ENCODE measurements at regions not wholly inside any gene's neighbourhood (a gene's known extent, or its start where the extent isn't known, plus 50 kb on each side); places are given as distances from the start of the nearest gene placed in this dataset.

DNA sequence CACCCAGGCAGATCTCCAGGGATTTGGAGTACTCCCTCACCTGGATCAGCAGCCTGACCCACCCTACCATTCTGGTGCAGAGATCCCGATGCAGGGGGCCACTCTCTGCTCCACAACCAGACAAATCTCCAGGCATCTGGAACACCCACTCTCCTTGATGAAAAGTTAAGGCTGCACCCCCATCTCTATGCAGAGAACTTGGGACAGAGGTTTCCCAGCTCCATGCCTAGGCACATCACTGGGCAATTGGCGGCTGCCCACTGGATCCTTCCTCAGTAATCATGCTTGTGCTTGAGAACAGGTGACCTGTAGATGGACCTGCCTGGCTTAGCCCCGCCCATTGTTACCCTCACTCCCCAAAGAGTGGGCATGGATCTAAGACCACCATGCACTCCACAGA, 624.9 kb downstream of the CBLN2 start:
- H3K36me3 Mint-ChIP-seq (ENCODE audit: low read depth) = no peaks in the 10 kb centered on the region
- no peaks in the 10 kb centered on the region for H3K4me1 Mint-ChIP-seq
- no peaks in the 10 kb centered on the region for H3K27me3 Mint-ChIP-seq
- no peak overlapping the region for H3K27ac Mint-ChIP-seq
- DNase-seq = no peak
- peaks cover 7% of the 10 kb centered on the region for H3K9me3 Mint-ChIP-seq
- intact Hi-C loops (cut with micrococcal nuclease) = no loop called here
- H3K4me3 Mint-ChIP-seq = no peak overlapping the region

DNA sequence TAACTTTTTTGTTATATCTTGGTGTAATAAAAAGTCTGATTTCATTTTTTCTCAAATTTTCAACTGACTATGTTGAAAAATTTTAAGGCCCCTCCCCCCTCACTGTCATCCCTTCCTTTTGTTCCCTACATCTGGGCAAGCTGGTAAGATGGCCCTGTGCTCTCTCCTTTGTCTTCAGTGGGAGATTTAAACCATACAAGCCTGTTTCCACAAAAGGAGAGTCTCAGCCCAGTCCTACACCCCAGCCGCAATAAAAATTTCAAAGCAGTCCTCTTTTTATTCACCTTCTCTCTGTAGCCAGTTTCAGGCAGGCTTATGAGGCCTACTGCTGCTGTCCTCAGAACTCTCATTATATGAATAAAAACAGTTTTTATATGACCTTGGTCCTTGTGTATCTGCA, 630.5 kb downstream of the CBLN2 start:
- H3K4me1 Mint-ChIP-seq = no peaks in the 10 kb centered on the region
- H3K27ac Mint-ChIP-seq = no peak overlapping the region
- no peaks in the 10 kb centered on the region for H3K9me3 Mint-ChIP-seq
- intact Hi-C loops (cut with micrococcal nuclease) = no loop called here
- H3K4me3 Mint-ChIP-seq = no peak overlapping the region
- no peaks in the 10 kb centered on the region for H3K36me3 Mint-ChIP-seq (ENCODE audit: low read depth)
- no peak for DNase-seq
- H3K27me3 Mint-ChIP-seq = no peaks in the 10 kb centered on the region

GRCh38 chr18:71902482-71902881, 641.7 kb downstream of the CBLN2 start:
- Mint-ChIP-seq H3K27me3 (no peaks in the 10 kb centered on the region), H3K27ac (no peak overlapping the region), H3K36me3 (ENCODE audit: low read depth) (no peaks in the 10 kb centered on the region), H3K9me3 (no peaks in the 10 kb centered on the region), H3K4me3 (no peak overlapping the region), H3K4me1 (no peaks in the 10 kb centered on the region)
- intact Hi-C loops (cut with micrococcal nuclease) = no loop called here
- no peak for DNase-seq

DNA sequence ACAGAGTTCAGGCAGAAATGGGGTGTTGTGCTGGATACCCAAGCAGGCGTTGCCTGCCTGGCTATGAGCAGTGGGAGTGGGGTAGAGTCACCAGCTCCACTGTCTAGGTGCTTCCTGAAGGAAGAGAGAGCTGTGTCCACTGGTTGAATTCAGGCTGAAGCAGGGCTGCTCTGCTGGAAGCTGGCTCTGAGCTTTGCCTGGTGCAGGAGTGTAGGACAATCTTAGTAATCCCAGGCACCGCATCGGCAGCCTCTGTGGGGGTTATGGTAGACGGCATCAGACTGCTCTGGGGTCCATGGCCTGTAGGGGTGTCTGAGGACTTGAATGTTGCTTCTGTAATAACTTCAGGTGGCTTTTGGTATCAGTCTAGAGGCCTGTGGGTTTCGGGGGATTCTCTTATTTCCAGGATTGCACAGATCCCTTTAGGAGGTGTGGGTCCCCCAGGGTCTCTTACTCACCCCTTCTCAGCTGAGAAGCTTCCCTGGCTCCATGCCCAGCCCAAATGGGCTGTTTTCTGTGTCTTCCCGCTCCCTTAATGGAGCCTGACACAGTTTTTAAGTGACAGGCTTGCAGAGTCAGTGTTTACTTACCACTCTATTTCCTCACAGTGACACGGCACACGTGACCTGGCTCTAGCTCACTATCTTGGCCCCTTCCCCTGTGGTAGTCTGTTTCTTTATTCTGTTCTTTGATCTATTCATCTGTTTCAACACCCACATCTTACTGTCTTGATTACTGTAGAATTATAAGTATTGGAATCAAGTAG, 644.3 kb downstream of the CBLN2 start:
- Mint-ChIP-seq H3K9me3 (no peaks in the 10 kb centered on the region), H3K36me3 (ENCODE audit: low read depth) (no peaks in the 10 kb centered on the region), H3K27me3 (no peaks in the 10 kb centered on the region), H3K27ac (no peak overlapping the region), H3K4me1 (no peaks in the 10 kb centered on the region), H3K4me3 (no peak overlapping the region)
- intact Hi-C loops (cut with micrococcal nuclease) = no loop called here
- no peak for DNase-seq

DNA sequence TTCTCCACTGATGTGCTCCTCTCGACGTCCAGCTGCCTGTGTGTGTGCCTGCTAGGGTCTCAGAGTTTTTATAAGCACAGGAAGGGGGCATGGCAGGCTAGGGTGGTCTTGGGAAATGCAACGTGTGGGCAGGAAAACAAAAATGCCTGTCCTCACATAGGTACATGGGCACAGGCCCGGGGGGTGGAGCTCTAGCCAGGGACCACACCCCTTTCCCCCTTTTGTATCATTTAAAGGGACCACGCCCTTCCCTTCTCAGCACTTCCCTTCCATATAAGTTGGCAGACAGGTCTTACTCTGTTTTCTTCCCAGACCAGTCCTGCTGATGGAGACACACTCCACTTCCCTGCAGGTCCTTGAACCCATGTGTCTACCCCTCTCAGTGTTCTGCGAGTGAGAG, 645.0 kb downstream of the CBLN2 start:
- intact Hi-C loops (cut with micrococcal nuclease) = no loop called here
- no peak for DNase-seq
- H3K27me3 Mint-ChIP-seq = no peaks in the 10 kb centered on the region
- H3K27ac Mint-ChIP-seq = no peak overlapping the region
- H3K9me3 Mint-ChIP-seq = no peaks in the 10 kb centered on the region
- H3K36me3 Mint-ChIP-seq (ENCODE audit: low read depth) = no peaks in the 10 kb centered on the region
- H3K4me1 Mint-ChIP-seq = no peaks in the 10 kb centered on the region
- no peak overlapping the region for H3K4me3 Mint-ChIP-seq

DNA sequence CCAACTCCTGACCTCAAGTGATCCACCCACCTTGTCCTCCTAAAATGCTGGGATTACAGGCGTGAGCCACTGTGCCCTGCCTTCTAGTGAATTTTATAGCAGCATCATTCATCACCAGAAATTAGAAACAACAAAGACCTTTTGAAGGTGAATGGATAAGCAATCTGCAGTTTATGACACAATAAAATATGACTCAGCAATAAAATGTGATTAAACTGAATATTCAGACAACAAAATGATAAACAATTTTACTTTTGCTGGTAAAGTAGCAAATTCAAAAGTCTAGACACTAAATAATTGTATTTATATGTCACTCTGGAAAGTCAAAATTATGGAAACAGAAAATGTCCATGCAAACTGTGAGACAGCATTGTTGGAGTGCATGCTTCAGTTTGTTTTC, 656.6 kb downstream of the CBLN2 start:
- intact Hi-C loops (cut with micrococcal nuclease) = loop anchor here (10.0 kb wide), 1 partner anchor 57 kb away; no protein-coding TSS in a partner anchor
- H3K4me1 Mint-ChIP-seq = no peaks in the 10 kb centered on the region
- DNase-seq = no peak
- H3K36me3 Mint-ChIP-seq (ENCODE audit: low read depth) = no peaks in the 10 kb centered on the region
- H3K27me3 Mint-ChIP-seq = no peaks in the 10 kb centered on the region
- no peak overlapping the region for H3K4me3 Mint-ChIP-seq
- no peaks in the 10 kb centered on the region for H3K9me3 Mint-ChIP-seq
- H3K27ac Mint-ChIP-seq = no peak overlapping the region

- no peak overlapping the region for H3K27ac Mint-ChIP-seq
- H3K4me1 Mint-ChIP-seq = no peaks in the 10 kb centered on the region
- no peak for DNase-seq
- H3K27me3 Mint-ChIP-seq = no peaks in the 10 kb centered on the region
- no peak overlapping the region for H3K4me3 Mint-ChIP-seq
- no peaks in the 10 kb centered on the region for H3K9me3 Mint-ChIP-seq
- H3K36me3 Mint-ChIP-seq (ENCODE audit: low read depth) = no peaks in the 10 kb centered on the region
- intact Hi-C loops (cut with micrococcal nuclease) = no loop called here
Observed at GRCh38 chr18:71878226-71878625, 665.9 kb downstream of the CBLN2 start.

- no peak for DNase-seq
- no peak overlapping the region for H3K27ac Mint-ChIP-seq
- no peak overlapping the region for H3K4me3 Mint-ChIP-seq
- intact Hi-C loops (cut with micrococcal nuclease) = no loop called here
- H3K27me3 Mint-ChIP-seq = no peaks in the 10 kb centered on the region
- H3K36me3 Mint-ChIP-seq (ENCODE audit: low read depth) = no peaks in the 10 kb centered on the region
- H3K9me3 Mint-ChIP-seq = no peaks in the 10 kb centered on the region
- H3K4me1 Mint-ChIP-seq = no peaks in the 10 kb centered on the region
Observed at GRCh38 chr18:71873695-71874094, 670.4 kb downstream of the CBLN2 start.

DNA sequence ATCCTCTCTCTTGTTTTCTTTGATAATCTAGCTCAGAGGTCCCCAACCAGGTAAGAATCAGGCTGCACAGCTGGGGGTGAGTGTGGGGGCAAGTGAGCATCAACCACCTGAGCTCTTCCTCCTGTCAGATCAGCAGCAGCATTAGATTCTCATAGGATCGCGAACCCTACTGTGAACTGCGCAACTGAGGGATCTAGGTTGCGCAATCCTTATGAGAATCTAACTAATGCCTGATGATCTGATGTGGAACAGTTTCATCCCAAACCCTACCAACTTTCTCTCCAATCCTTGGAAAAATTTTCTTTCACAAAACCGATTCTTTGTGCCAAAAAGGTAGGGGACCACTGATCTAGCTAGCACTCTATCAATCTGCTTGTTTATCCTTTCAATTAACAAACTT, 678.3 kb downstream of the CBLN2 start:
- Mint-ChIP-seq H3K36me3 (ENCODE audit: low read depth) (no peaks in the 10 kb centered on the region), H3K4me3 (no peak overlapping the region), H3K27ac (no peak overlapping the region), H3K4me1 (no peaks in the 10 kb centered on the region), H3K27me3 (no peaks in the 10 kb centered on the region), H3K9me3 (no peaks in the 10 kb centered on the region)
- intact Hi-C loops (cut with micrococcal nuclease) = no loop called here
- DNase-seq = no peak

- Mint-ChIP-seq H3K9me3 (peaks cover 7% of the 10 kb centered on the region), H3K27me3 (no peaks in the 10 kb centered on the region), H3K36me3 (ENCODE audit: low read depth) (no peaks in the 10 kb centered on the region), H3K4me3 (no peak overlapping the region), H3K4me1 (no peaks in the 10 kb centered on the region), H3K27ac (no peak overlapping the region)
- DNase-seq = no peak
- intact Hi-C loops (cut with micrococcal nuclease) = no loop called here
Observed at GRCh38 chr18:71850602-71851001, 693.5 kb downstream of the CBLN2 start.

GRCh38 chr18:71849407-71849806, 694.7 kb downstream of the CBLN2 start:
- H3K27ac Mint-ChIP-seq = no peak overlapping the region
- no peak overlapping the region for H3K4me3 Mint-ChIP-seq
- H3K4me1 Mint-ChIP-seq = no peaks in the 10 kb centered on the region
- no peak for DNase-seq
- intact Hi-C loops (cut with micrococcal nuclease) = no loop called here
- no peaks in the 10 kb centered on the region for H3K36me3 Mint-ChIP-seq (ENCODE audit: low read depth)
- peaks cover 7% of the 10 kb centered on the region for H3K9me3 Mint-ChIP-seq
- H3K27me3 Mint-ChIP-seq = no peaks in the 10 kb centered on the region

- Mint-ChIP-seq H3K27me3 (no peaks in the 10 kb centered on the region), H3K27ac (no peak overlapping the region), H3K36me3 (ENCODE audit: low read depth) (no peaks in the 10 kb centered on the region), H3K4me3 (no peak overlapping the region), H3K9me3 (peaks cover 7% of the 10 kb centered on the region), H3K4me1 (no peaks in the 10 kb centered on the region)
- intact Hi-C loops (cut with micrococcal nuclease) = no loop called here
- DNase-seq = no peak
Observed at GRCh38 chr18:71846716-71847115, 697.4 kb downstream of the CBLN2 start.

DNA sequence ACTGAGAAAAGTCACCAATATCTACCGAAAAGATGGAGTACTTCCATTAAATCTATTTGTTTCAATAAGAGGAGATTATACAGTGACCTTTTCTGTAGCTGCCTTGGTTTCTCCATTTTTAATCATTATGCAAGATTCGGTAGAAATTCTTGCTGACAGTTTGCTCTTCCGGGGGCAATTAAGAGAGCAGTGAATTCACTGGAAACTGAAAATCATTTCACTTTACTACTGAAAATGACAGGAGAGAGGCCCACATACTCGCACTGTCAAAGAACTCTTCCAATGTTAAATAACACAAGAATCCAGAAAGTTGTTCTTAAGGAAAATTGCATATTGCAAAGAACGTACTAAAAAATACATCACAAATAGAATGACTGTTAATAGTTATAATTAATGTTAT, 699.3 kb downstream of the CBLN2 start:
- DNase-seq = no peak
- intact Hi-C loops (cut with micrococcal nuclease) = no loop called here
- Mint-ChIP-seq H3K4me3 (no peak overlapping the region), H3K4me1 (no peaks in the 10 kb centered on the region), H3K36me3 (ENCODE audit: low read depth) (no peaks in the 10 kb centered on the region), H3K27me3 (no peaks in the 10 kb centered on the region), H3K27ac (no peak overlapping the region), H3K9me3 (peaks cover 7% of the 10 kb centered on the region)

- intact Hi-C loops (cut with micrococcal nuclease) = no loop called here
- H3K27ac Mint-ChIP-seq = no peak overlapping the region
- H3K4me1 Mint-ChIP-seq = no peaks in the 10 kb centered on the region
- H3K4me3 Mint-ChIP-seq = no peak overlapping the region
- H3K9me3 Mint-ChIP-seq = no peaks in the 10 kb centered on the region
- H3K36me3 Mint-ChIP-seq (ENCODE audit: low read depth) = no peaks in the 10 kb centered on the region
- DNase-seq = no peak
- no peaks in the 10 kb centered on the region for H3K27me3 Mint-ChIP-seq
Observed at GRCh38 chr18:71842666-71843065, 701.5 kb downstream of the CBLN2 start.

DNA sequence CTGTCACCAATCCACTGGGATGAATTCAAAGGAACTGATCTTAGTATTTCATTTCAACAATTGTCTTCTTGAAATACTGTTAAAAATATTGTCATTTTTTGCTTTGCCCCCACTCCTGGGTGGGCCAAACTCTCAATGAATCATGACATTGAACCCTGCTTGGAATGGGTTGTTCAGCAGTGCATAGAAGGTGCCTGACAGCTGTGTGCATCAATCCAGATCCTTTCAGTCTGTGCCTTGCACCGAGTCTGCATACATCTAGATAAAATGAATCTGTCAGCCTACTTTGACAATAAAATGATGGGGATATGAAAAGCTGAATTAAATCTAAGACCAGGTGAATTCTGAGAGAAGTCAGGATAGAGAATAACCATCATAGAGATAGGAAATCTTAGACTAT, 706.6 kb downstream of the CBLN2 start:
- H3K4me1 Mint-ChIP-seq = no peaks in the 10 kb centered on the region
- intact Hi-C loops (cut with micrococcal nuclease) = no loop called here

More for the DNA sequence above, 706.6 kb downstream of the CBLN2 start:
- Mint-ChIP-seq H3K36me3 (ENCODE audit: low read depth) (no peaks in the 10 kb centered on the region), H3K9me3 (no peaks in the 10 kb centered on the region), H3K27me3 (no peaks in the 10 kb centered on the region), H3K4me3 (no peak overlapping the region), H3K27ac (no peak overlapping the region)
- DNase-seq = no peak

Measured in activated CD4-positive, alpha-beta T cell treated with anti-CD3 and anti-CD28 coated beads, Interleukin-2, amount 10 ng/mL, durations not matched to agents 24 days and 14 days (primary cell).